DMS79 (cell line): ENCODE measurements at regions not wholly inside any gene's neighbourhood (a gene's known extent, or its start where the extent isn't known, plus 50 kb on each side); places are given as distances from the start of the nearest gene placed in this dataset.

ENCODE experiments used
- DNase-seq: peaks from one replicate; lab custom pipeline; 2025; lab: John Stamatoyannopoulos, UW

GRCh38 chrY:7182591-7182990, 271.0 kb upstream of the AMELY start:
- DNase-seq, result no peak

- DNase-seq, result no peak
Observed at GRCh38 chrY:7177631-7178030, 266.1 kb upstream of the AMELY start.

GRCh38 chrY:7169475-7169874, 257.9 kb upstream of the AMELY start:
- DNase-seq, result no peak

GRCh38 chrY:7141477-7141876, 229.9 kb upstream of the AMELY start:
- DNase-seq, result no peak
